ENCODE measurements at regions not wholly inside any gene's neighbourhood (a gene's known extent, or its start where the extent isn't known, plus 50 kb on each side); places are given as distances from the start of the nearest gene placed in this dataset.

DNA sequence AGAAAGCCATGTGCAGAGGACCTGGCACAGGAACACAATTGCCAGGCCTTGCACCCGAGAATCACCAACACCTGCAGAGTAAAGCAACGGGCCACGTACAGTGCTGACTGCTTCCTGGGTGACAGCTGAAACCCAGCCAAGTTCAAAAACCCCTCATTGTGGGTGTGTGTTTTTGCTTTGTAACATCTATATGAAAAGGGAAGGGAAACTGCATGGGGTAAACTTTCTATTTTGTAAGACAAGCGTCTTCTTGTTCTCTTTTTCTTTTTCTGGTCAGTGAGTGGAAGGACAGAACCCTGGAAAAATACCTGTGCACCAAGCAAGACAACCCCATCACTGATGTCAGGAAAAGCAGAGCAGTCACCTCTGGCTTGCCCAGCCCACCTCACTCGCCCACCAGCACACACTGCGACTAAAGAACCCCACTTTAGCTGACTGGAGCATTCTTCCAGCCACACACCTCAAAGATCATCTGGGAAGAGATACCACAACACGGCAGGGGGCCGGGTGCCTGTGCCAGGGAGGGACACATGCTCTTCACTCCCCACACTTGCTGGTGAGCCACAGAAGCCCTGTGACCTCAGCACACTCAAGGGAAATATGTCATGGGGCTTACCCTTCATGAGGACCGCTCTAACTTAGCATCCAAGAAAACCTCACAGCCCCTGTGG is 172.3 kb downstream of the NDUFA12 start:
- no peak for TF ChIP-seq EZH2 (IDR thresholded peaks at IDR 0.05; ENCODE audit: borderline replicate concordance, low read length)
- TF ChIP-seq, protein P1, sequence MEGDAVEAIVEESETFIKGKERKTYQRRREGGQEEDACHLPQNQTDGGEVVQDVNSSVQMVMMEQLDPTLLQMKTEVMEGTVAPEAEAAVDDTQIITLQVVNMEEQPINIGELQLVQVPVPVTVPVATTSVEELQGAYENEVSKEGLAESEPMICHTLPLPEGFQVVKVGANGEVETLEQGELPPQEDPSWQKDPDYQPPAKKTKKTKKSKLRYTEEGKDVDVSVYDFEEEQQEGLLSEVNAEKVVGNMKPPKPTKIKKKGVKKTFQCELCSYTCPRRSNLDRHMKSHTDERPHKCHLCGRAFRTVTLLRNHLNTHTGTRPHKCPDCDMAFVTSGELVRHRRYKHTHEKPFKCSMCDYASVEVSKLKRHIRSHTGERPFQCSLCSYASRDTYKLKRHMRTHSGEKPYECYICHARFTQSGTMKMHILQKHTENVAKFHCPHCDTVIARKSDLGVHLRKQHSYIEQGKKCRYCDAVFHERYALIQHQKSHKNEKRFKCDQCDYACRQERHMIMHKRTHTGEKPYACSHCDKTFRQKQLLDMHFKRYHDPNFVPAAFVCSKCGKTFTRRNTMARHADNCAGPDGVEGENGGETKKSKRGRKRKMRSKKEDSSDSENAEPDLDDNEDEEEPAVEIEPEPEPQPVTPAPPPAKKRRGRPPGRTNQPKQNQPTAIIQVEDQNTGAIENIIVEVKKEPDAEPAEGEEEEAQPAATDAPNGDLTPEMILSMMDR (IDR thresholded peaks at IDR 0.05; ENCODE audit: low read length): no peak
